ENCODE measurements at regions not wholly inside any gene's neighbourhood (a gene's known extent, or its start where the extent isn't known, plus 50 kb on each side); places are given as distances from the start of the nearest gene placed in this dataset.
"Not testable (repeated sequence)": the region's sequence is repeated elsewhere in the genome, so short reads cannot be mapped to it uniquely, and the experiment has no call there.

- DNase-seq, result no peak
Observed at GRCh38 chr4:81314897-81315470, 100.0 kb upstream of the PRKG2 start.

GRCh38 chr4:81314196-81314896 lies 99.3 kb upstream of the PRKG2 start:
- no peak for DNase-seq

GRCh38 chr4:81307991-81308390 lies 93.0 kb upstream of the PRKG2 start:
- no peak for DNase-seq

GRCh38 chr4:81304871-81305270 lies 89.8 kb upstream of the PRKG2 start:
- DNase-seq, result no peak

GRCh38 chr4:81300352-81300751 lies 85.3 kb upstream of the PRKG2 start:
- not testable (repeated sequence) for DNase-seq

GRCh38 chr4:81290813-81291212 lies 75.8 kb upstream of the PRKG2 start:
- DNase-seq, result no peak

- DNase-seq, result no peak
Observed at GRCh38 chr4:81287101-81287500, 72.1 kb upstream of the PRKG2 start.

GRCh38 chr4:81282131-81282530 lies 67.1 kb upstream of the PRKG2 start:
- no peak for DNase-seq

GRCh38 chr4:81274460-81274859 lies 59.4 kb upstream of the PRKG2 start:
- no peak for DNase-seq

GRCh38 chr4:81272671-81273070 lies 57.6 kb upstream of the PRKG2 start:
- DNase-seq, result no peak

Measured in hippocampal formation (tissue), 2 donors.